PC-3 (cell line): ENCODE measurements at regions not wholly inside any gene's neighbourhood (a gene's known extent, or its start where the extent isn't known, plus 50 kb on each side); places are given as distances from the start of the nearest gene placed in this dataset.

Experiments
- ATAC-seq: fragments of 200-7000 bp; cut with Tn5 transposase; 2 replicates; pipeline ENCODE4 v1.9.1; 2020; ENCODE audit warnings: mild to moderate bottlenecking, moderate library complexity
- BruUV-seq: library from RNA; stranded (reverse); fragments of 400-500 nt; replicated peaks from 2 replicates; lab custom pipeline; 2021; lab: Mats Ljungman, UMichigan
- CTCF ChIA-PET: fragments of 300-600 bp; sonication (Branson Sonifier 250); formaldehyde crosslinking; loops from one replicate; lab custom pipeline; 2022; ENCODE audit warnings: antibody characterized with exemption; lab: Charles Lee
- POLR2A ChIA-PET: fragments of 300-600 bp; sonication (Branson Sonifier 250); formaldehyde crosslinking; loops from one replicate; lab custom pipeline; 2022; ENCODE audit warnings: antibody characterized with exemption; ENCODE audit not compliant: unreplicated experiment; lab: Charles Lee
- DNase-seq: peaks from one replicate; pipeline ENCODE4 v3.0.0-alpha.2; 2015
- H2AFZ ChIP-seq: fragments of 300-600 bp; sonication (generic); 2 replicates; pipeline ENCODE4 v1.6.0; 2016; ENCODE audit warnings: antibody characterized with exemption, low read length
- H3F3A ChIP-seq: fragments of 300-600 bp; sonication (generic); one replicate; pipeline ENCODE4 v1.6.0; 2017; ENCODE audit warnings: antibody characterized with exemption, low read length, control low read depth, mild to moderate bottlenecking; ENCODE audit not compliant: unreplicated experiment
- H3K27ac ChIP-seq: fragments of 300-600 bp; sonication (generic); 2 replicates; pipeline ENCODE4 v1.5.1; 2016; ENCODE audit warnings: mild to moderate bottlenecking, low read length
- H3K27me3 ChIP-seq: fragments of 300-600 bp; sonication (generic); 2 replicates; pipeline ENCODE4 v1.6.1; 2016; ENCODE audit warnings: low read length, mixed read lengths
- H3K36me3 ChIP-seq: fragments of 300-600 bp; sonication (generic); 2 replicates; pipeline ENCODE4 v1.6.1; 2016; ENCODE audit warnings: low read depth, mixed run types, low read length, mixed read lengths
- H3K4me1 ChIP-seq: fragments of 300-600 bp; sonication (generic); 2 replicates; pipeline ENCODE4 v1.5.1; 2016; ENCODE audit warnings: low read length; ENCODE audit not compliant: insufficient read depth
- H3K4me2 ChIP-seq: fragments of 300-600 bp; sonication (generic); 2 replicates; pipeline ENCODE4 v1.6.0; 2016; ENCODE audit warnings: low read length
- H3K4me3 ChIP-seq: fragments of 300-600 bp; sonication (generic); 2 replicates; pipeline ENCODE4 v1.5.1; 2016; ENCODE audit warnings: mild to moderate bottlenecking, low read length, mixed read lengths
- H3K79me2 ChIP-seq: fragments of 300-600 bp; sonication (generic); 2 replicates; pipeline ENCODE4 v1.6.1; 2017; ENCODE audit warnings: low read length, mixed read lengths
- H3K9ac ChIP-seq: fragments of 300-600 bp; sonication (generic); 2 replicates; pipeline ENCODE4 v1.6.0; 2016; ENCODE audit warnings: mild to moderate bottlenecking, low read length
- H3K9me2 ChIP-seq: fragments of 300-600 bp; sonication (generic); replicated peaks from 2 replicates; pipeline ENCODE4 v1.6.1; 2016; ENCODE audit warnings: mixed run types, low read length, mixed read lengths
- H3K9me3 ChIP-seq: fragments of 300-600 bp; sonication (generic); 2 replicates; pipeline ENCODE4 v1.6.1; 2016; ENCODE audit warnings: low read length, mixed read lengths
- H4K20me1 ChIP-seq: fragments of 300-600 bp; sonication (generic); 2 replicates; pipeline ENCODE4 v1.6.1; 2016; ENCODE audit warnings: low read length, mixed read lengths
- EZH2 ChIP-seq: fragments of 300-600 bp; sonication (generic); IDR thresholded peaks from one replicate; pipeline ENCODE4 v1.6.1; 2017; ENCODE audit warnings: antibody characterized with exemption, mild to moderate bottlenecking, low read length; ENCODE audit not compliant: unreplicated experiment
- EZH2phosphoT487 ChIP-seq: fragments of 300-600 bp; sonication (generic); IDR thresholded peaks from 2 replicates; pipeline ENCODE4 v1.6.1; 2018; ENCODE audit warnings: mild to moderate bottlenecking, antibody characterized with exemption, low read length, borderline replicate concordance
- intact Hi-C: fragments of 100-400 bp; cut with micrococcal nuclease; formaldehyde crosslinking; loops from 2 replicates; pipeline ENCODE4 v1.9.0; 2023
- TF ChIP-seq, protein P1 (sequence below): fragments of 300-600 bp; sonication (generic); conservative IDR thresholded peaks from 2 replicates; pipeline ENCODE4 v1.5.1; 2017; ENCODE audit warnings: antibody characterized with exemption, low read depth, mild to moderate bottlenecking, low read length

DNA sequence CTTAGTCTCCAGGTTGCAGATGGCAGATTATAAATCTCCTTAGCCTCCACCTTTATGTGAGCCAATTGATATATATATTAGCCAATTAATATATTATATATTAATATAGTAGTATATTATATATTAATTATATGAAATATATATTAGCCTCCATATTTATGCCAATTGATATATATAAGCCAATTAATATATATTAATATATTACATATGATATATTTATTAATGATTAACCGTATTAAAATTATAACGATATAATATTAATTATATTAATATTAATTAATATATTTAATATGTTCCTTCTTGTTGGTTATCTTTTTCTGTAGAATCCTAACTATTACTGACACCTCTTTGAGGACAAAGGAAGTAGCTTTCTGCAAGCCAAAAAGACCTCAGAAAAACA, 972.5 kb downstream of the GBE1 start:
- Histone ChIP-seq H3K79me2 (no peaks in the 10 kb centered on the region), H3K27ac (no peak overlapping the region), H3K9me3 (no peaks in the 10 kb centered on the region), H4K20me1 (no peaks in the 10 kb centered on the region), H3K36me3 (no peaks in the 10 kb centered on the region), H3K27me3 (no peaks in the 10 kb centered on the region), H3K9me2 (no peaks in the 10 kb centered on the region), H3F3A (no peaks in the 10 kb centered on the region), H2AFZ (no peak overlapping the region), H3K4me1 (peaks cover 9% of the 10 kb centered on the region; the same call in 1 of the 2 replicates), H3K9ac (no peak overlapping the region), H3K4me3 (no peak overlapping the region), H3K4me2 (no peak overlapping the region)
- CTCF ChIA-PET: no interaction called here
- intact Hi-C loops: loop anchor here (5.0 to 10.0 kb wide), 2 partner anchors 128 to 206 kb away; no protein-coding TSS in a partner anchor
- POLR2A ChIA-PET: no interaction called here
- no peak for ATAC-seq
- TF ChIP-seq EZH2 (no peak), EZH2phosphoT487 (no peak)
- TF ChIP-seq, protein P1, sequence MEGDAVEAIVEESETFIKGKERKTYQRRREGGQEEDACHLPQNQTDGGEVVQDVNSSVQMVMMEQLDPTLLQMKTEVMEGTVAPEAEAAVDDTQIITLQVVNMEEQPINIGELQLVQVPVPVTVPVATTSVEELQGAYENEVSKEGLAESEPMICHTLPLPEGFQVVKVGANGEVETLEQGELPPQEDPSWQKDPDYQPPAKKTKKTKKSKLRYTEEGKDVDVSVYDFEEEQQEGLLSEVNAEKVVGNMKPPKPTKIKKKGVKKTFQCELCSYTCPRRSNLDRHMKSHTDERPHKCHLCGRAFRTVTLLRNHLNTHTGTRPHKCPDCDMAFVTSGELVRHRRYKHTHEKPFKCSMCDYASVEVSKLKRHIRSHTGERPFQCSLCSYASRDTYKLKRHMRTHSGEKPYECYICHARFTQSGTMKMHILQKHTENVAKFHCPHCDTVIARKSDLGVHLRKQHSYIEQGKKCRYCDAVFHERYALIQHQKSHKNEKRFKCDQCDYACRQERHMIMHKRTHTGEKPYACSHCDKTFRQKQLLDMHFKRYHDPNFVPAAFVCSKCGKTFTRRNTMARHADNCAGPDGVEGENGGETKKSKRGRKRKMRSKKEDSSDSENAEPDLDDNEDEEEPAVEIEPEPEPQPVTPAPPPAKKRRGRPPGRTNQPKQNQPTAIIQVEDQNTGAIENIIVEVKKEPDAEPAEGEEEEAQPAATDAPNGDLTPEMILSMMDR: no peak
- DNase-seq: no peak
- BruUV-seq: no TSS peak

DNA sequence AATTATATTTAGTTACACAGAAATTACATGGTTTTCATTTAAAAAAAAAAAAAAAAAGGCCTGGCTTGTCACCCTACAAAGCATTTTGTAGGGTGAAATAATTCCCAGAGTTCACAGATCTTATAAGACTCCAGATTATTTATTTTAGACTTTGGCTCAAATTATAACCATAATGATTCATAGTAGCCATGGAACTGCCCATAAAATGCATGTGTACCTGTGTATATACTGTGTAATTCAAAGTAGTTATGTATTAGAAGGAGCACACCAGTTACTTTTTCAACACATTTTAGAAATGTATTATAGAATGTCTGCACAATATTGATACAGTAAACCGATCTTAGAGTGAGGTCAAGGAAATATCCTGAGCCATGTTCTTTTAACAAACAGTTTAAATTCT, 975.6 kb downstream of the GBE1 start:
- Histone ChIP-seq H3K4me3 (no peak overlapping the region), H3K9ac (no peak overlapping the region), H3K4me1 (peaks cover 9% of the 10 kb centered on the region; the same call in 1 of the 2 replicates), H3K79me2 (no peaks in the 10 kb centered on the region), H3K27ac (no peak overlapping the region), H3K36me3 (no peaks in the 10 kb centered on the region), H3K27me3 (no peaks in the 10 kb centered on the region), H4K20me1 (no peaks in the 10 kb centered on the region), H3K4me2 (peak overlapping the region; percentile 45), H3K9me2 (no peaks in the 10 kb centered on the region), H2AFZ (0 out of 2 replicates have a peak overlapping the region, but pooled peaks have one; percentile 31), H3F3A (no peaks in the 10 kb centered on the region), H3K9me3 (no peaks in the 10 kb centered on the region)
- TF ChIP-seq EZH2 (no peak), EZH2phosphoT487 (no peak)
- TF ChIP-seq, protein P1: no peak
- DNase-seq: peak; percentile 31
- peak; percentile 91 for ATAC-seq
- intact Hi-C loops: loop anchor here (1.0 to 10.0 kb wide), 6 partner anchors 131 to 555 kb away; no protein-coding TSS in a partner anchor
- CTCF ChIA-PET: no interaction called here
- BruUV-seq: no TSS peak
- POLR2A ChIA-PET: no interaction called here

DNA sequence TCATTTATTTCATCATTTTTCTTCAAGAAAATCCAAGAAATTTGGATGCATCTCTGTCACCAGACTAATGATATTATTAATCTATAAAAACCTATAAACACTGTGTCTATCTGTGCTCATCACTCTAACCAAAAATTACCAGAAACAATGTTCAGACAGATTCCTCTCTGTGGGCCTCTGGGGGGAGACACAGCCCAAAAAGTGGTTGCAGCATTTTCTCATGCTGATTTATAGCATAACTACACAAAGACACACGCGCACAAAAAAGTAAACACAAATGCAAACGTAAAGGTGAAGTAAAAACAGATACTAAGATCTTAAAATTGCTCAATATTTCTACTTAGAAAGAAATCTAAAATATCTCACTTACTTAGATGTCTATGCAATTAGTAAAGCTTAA, 976.0 kb downstream of the GBE1 start:
- BruUV-seq: no TSS peak
- Histone ChIP-seq H3K79me2 (no peaks in the 10 kb centered on the region), H3K27ac (no peak overlapping the region), H3K4me3 (no peak overlapping the region), H3K9me3 (no peaks in the 10 kb centered on the region), H3F3A (no peaks in the 10 kb centered on the region), H3K36me3 (no peaks in the 10 kb centered on the region), H3K9me2 (no peaks in the 10 kb centered on the region), H2AFZ (0 out of 2 replicates have a peak overlapping the region, but pooled peaks have one; percentile 31), H3K4me1 (peaks cover 9% of the 10 kb centered on the region; the same call in 1 of the 2 replicates), H3K27me3 (no peaks in the 10 kb centered on the region), H3K9ac (no peak overlapping the region), H3K4me2 (peak overlapping the region; percentile 45), H4K20me1 (no peaks in the 10 kb centered on the region)
- intact Hi-C loops: loop anchor here (1.0 to 10.0 kb wide), 6 partner anchors 132 to 555 kb away; no protein-coding TSS in a partner anchor
- ChIA-PET POLR2A (no interaction called here), CTCF (no interaction called here)
- ATAC-seq (peak; percentile 94), DNase-seq (peak; percentile 58)
- TF ChIP-seq EZH2phosphoT487: no peak
- TF ChIP-seq, protein P1: peak; percentile 87
